SK-N-SH treated with all-trans-retinoic acid at 6 μM for 48 hours (cell line): ENCODE measurements at regions not wholly inside any gene's neighbourhood (a gene's known extent, or its start where the extent isn't known, plus 50 kb on each side); places are given as distances from the start of the nearest gene placed in this dataset.

Source experiments
- ISL1 ChIP-seq: fragments of 250-450 bp; sonication (Bioruptor Pico); IDR thresholded peaks from 2 replicates; pipeline ENCODE4 v2.1.2; 2022; ENCODE audit warnings: mild to moderate bottlenecking, moderate library complexity
- ZC3H10 ChIP-seq: fragments of 250-450 bp; sonication (Bioruptor Pico); IDR thresholded peaks from 2 replicates; pipeline ENCODE4 v1.5.1; 2021; ENCODE audit warnings: mild to moderate bottlenecking, moderate library complexity
- ZFP30 ChIP-seq: fragments of 450-650 bp; formaldehyde crosslinking; IDR thresholded peaks from 2 replicates; pipeline ENCODE4 v1.5.0; 2022; ENCODE audit warnings: mild to moderate bottlenecking, moderate library complexity
- ZNF8 ChIP-seq: fragments of 450-650 bp; formaldehyde crosslinking; IDR thresholded peaks from 2 replicates; pipeline ENCODE4 v1.5.0; 2020; ENCODE audit warnings: mild to moderate bottlenecking, moderate library complexity

- TF ChIP-seq ZNF8 (CRISPR knock-in tag) (no peak), ZC3H10 (CRISPR knock-in tag) (no peak), ZFP30 (CRISPR knock-in tag) (no peak), ISL1 (CRISPR knock-in tag) (no peak)
These were observed 79.6 kb upstream of the ADRA1B start for GRCh38 chr5:159836691-159837090.
